Right renal pelvis (tissue), 4 donors: ENCODE measurements at regions not wholly inside any gene's neighbourhood (a gene's known extent, or its start where the extent isn't known, plus 50 kb on each side); places are given as distances from the start of the nearest gene placed in this dataset.

Source experiments
- DNase-seq, 4 donors: peaks; one replicate each; pipeline ENCODE4 v3.0.0-alpha.2; 2013; ENCODE audit warnings: low read depth in 4 of 4, low spot score in 3 of 4, missing footprints in 1 of 4

- DNase-seq = no peak
These were observed 267.1 kb downstream of the ADGB start for GRCh38 chr6:146865756-146866379.

- no peak for DNase-seq
These were observed 268.1 kb downstream of the ADGB start for GRCh38 chr6:146866731-146867414.

GRCh38 chr6:146868671-146869209 is 270.0 kb downstream of the ADGB start:
- no peak for DNase-seq

GRCh38 chr6:146870760-146871159 is 272.0 kb downstream of the ADGB start:
- DNase-seq = no peak

GRCh38 chr6:146871611-146872425 is 273.0 kb downstream of the ADGB start:
- DNase-seq = no peak

GRCh38 chr6:146872426-146872785 is 273.6 kb downstream of the ADGB start:
- no peak for DNase-seq

- no peak for DNase-seq
These were observed 275.7 kb downstream of the ADGB start for GRCh38 chr6:146874278-146875018.

GRCh38 chr6:146875927-146876270 is 277.1 kb downstream of the ADGB start:
- no peak for DNase-seq

GRCh38 chr6:146876271-146877151 is 277.7 kb downstream of the ADGB start:
- no peak for DNase-seq

GRCh38 chr6:146878168-146878951 is 279.6 kb downstream of the ADGB start:
- DNase-seq = no peak

- DNase-seq = no peak
These were observed 280.2 kb downstream of the ADGB start for GRCh38 chr6:146878952-146879340.

- DNase-seq = no peak
These were observed 280.8 kb downstream of the ADGB start for GRCh38 chr6:146879406-146880117.

GRCh38 chr6:146881228-146882181 is 282.7 kb downstream of the ADGB start:
- DNase-seq = no peak

GRCh38 chr6:146883640-146884531 is 285.1 kb downstream of the ADGB start:
- DNase-seq = no peak

- DNase-seq = no peak
These were observed 286.0 kb downstream of the ADGB start for GRCh38 chr6:146884728-146885127.

GRCh38 chr6:146885708-146886457 is 287.1 kb downstream of the ADGB start:
- DNase-seq = no peak
